ENCODE measurements at regions not wholly inside any gene's neighbourhood (a gene's known extent, or its start where the extent isn't known, plus 50 kb on each side); places are given as distances from the start of the nearest gene placed in this dataset.
"Not testable (repeated sequence)": the region's sequence is repeated elsewhere in the genome, so short reads cannot be mapped to it uniquely, and the experiment has no call there.

- not testable (repeated sequence) for DNase-seq
These were observed 330.1 kb upstream of the AR start for GRCh38 chrX:67213686-67214085.

- DNase-seq = peak in 1 of 2 donors; percentile 59
These were observed 335.9 kb upstream of the AR start for GRCh38 chrX:67207912-67208311.

GRCh38 chrX:67159437-67159836, 384.4 kb upstream of the AR start:
- DNase-seq = no peak

- DNase-seq = no peak
These were observed 429.2 kb upstream of the AR start for GRCh38 chrX:67114635-67115034.

- DNase-seq = no peak
These were observed 438.1 kb upstream of the AR start for GRCh38 chrX:67105758-67106116.

- no peak for DNase-seq
These were observed 438.7 kb upstream of the AR start for GRCh38 chrX:67104982-67105757.

GRCh38 chrX:67100031-67100884, 443.6 kb upstream of the AR start:
- no peak for DNase-seq

- no peak for DNase-seq
These were observed 449.8 kb upstream of the AR start for GRCh38 chrX:67094061-67094460.

GRCh38 chrX:67050760-67051159, 411.9 kb upstream of the EDA2R start:
- DNase-seq = no peak

GRCh38 chrX:67044866-67045265, 406.0 kb upstream of the EDA2R start:
- no peak for DNase-seq

GRCh38 chrX:67044029-67044653, 405.3 kb upstream of the EDA2R start:
- no peak for DNase-seq

- DNase-seq = no peak
These were observed 365.6 kb upstream of the EDA2R start for GRCh38 chrX:67004451-67004850.

- DNase-seq = no peak
These were observed 355.9 kb upstream of the EDA2R start for GRCh38 chrX:66994729-66995128.

- not testable (repeated sequence) for DNase-seq
These were observed 353.2 kb upstream of the EDA2R start for GRCh38 chrX:66992077-66992476.

GRCh38 chrX:66988331-66988730, 349.5 kb upstream of the EDA2R start:
- DNase-seq = no peak

- DNase-seq = no peak
These were observed 322.8 kb upstream of the EDA2R start for GRCh38 chrX:66961665-66962064.

GRCh38 chrX:66931713-66932112, 292.8 kb upstream of the EDA2R start:
- no peak for DNase-seq

- not testable (repeated sequence) for DNase-seq
These were observed 291.6 kb upstream of the EDA2R start for GRCh38 chrX:66930516-66930915.

- DNase-seq = no peak
These were observed 281.4 kb upstream of the EDA2R start for GRCh38 chrX:66920296-66920695.

- DNase-seq = no peak
These were observed 280.5 kb upstream of the EDA2R start for GRCh38 chrX:66919280-66919832.

GRCh38 chrX:66918511-66918910, 279.6 kb upstream of the EDA2R start:
- DNase-seq = no peak

- DNase-seq = no peak
These were observed 277.0 kb upstream of the EDA2R start for GRCh38 chrX:66915893-66916292.

- no peak for DNase-seq
These were observed 275.2 kb upstream of the EDA2R start for GRCh38 chrX:66914080-66914479.

All from bone marrow (tissue), 2 donors.